Activated CD8-positive, alpha-beta T cell treated with anti-CD3 and anti-CD28 coated beads for 36 hours (primary cell): ENCODE measurements at regions not wholly inside any gene's neighbourhood (a gene's known extent, or its start where the extent isn't known, plus 50 kb on each side); places are given as distances from the start of the nearest gene placed in this dataset.

Experiments used
- ATAC-seq: fragments of 200-7000 bp; cut with Tn5 transposase; one replicate; pipeline ENCODE4 v1.10.0; 2021; ENCODE audit warnings: mild to moderate bottlenecking, moderate library complexity
- CTCF ChIA-PET: fragments of 350-600 bp; sonication (Branson Sonifier 250); formaldehyde crosslinking; loops from one replicate; lab custom pipeline; 2021; ENCODE audit warnings: antibody characterized with exemption; lab: Charles Lee
- POLR2A ChIA-PET: fragments of 350-600 bp; sonication (Branson Sonifier 250); formaldehyde crosslinking; loops from one replicate; lab custom pipeline; 2021; ENCODE audit warnings: antibody characterized with exemption; lab: Charles Lee
- DNase-seq: peaks from one replicate; pipeline ENCODE4 v3.0.0-alpha.2; 2020
- H3K27ac Mint-ChIP-seq: one replicate; pipeline ENCODE4 v1.8.0; 2021; ENCODE audit warnings: mild to moderate bottlenecking, mixed read lengths
- H3K27me3 Mint-ChIP-seq: one replicate; pipeline ENCODE4 v1.8.0; 2021; ENCODE audit warnings: mixed read lengths
- H3K36me3 Mint-ChIP-seq: one replicate; pipeline ENCODE4 v1.8.0; 2021; ENCODE audit warnings: low read depth, mixed read lengths
- H3K4me1 Mint-ChIP-seq: one replicate; pipeline ENCODE4 v1.8.0; 2021; ENCODE audit warnings: low read depth, mixed read lengths
- H3K4me3 Mint-ChIP-seq: one replicate; pipeline ENCODE4 v1.8.0; 2021; ENCODE audit warnings: mild to moderate bottlenecking, moderate library complexity, mixed read lengths
- H3K9me3 Mint-ChIP-seq: one replicate; pipeline ENCODE4 v1.8.0; 2021; ENCODE audit warnings: mixed read lengths
- CTCF ChIP-seq: fragments of 200-600 bp; IDR thresholded peaks from one replicate; pipeline ENCODE4 v1.8.0; 2022; ENCODE audit warnings: antibody characterized with exemption, mild to moderate bottlenecking
- intact Hi-C: fragments of 100-400 bp; cut with micrococcal nuclease; formaldehyde crosslinking; loops from one replicate; pipeline ENCODE4 v1.10.0; 2022

GRCh38 chr10:83375274-83375673 is 764.0 kb upstream of the GHITM start:
- CTCF ChIA-PET, result no interaction called here
- H3K9me3 Mint-ChIP-seq, result peaks cover 9% of the 10 kb centered on the region
- TF ChIP-seq CTCF, result no peak

GRCh38 chr10:83397806-83398205 is 741.5 kb upstream of the GHITM start:
- Mint-ChIP-seq H3K27ac (no peak overlapping the region), H3K36me3 (no peaks in the 10 kb centered on the region), H3K4me1 (no peaks in the 10 kb centered on the region), H3K4me3 (no peak overlapping the region), H3K9me3 (peaks cover 3% of the 10 kb centered on the region), H3K27me3 (no peaks in the 10 kb centered on the region)
- DNase-seq, result no peak
- CTCF ChIA-PET, result no interaction called here
- POLR2A ChIA-PET, result no interaction called here
- TF ChIP-seq CTCF, result no peak
- ATAC-seq, result no peak
- intact Hi-C loops, result no loop called here

More at GRCh38 chr10:83375274-83375673, 764.0 kb upstream of the GHITM start:
- H3K4me3 Mint-ChIP-seq, result no peak overlapping the region
- no peak for DNase-seq
- no peaks in the 10 kb centered on the region for H3K36me3 Mint-ChIP-seq
- H3K27me3 Mint-ChIP-seq, result no peaks in the 10 kb centered on the region
- intact Hi-C loops, result no loop called here
- H3K4me1 Mint-ChIP-seq, result no peaks in the 10 kb centered on the region
- no peak overlapping the region for H3K27ac Mint-ChIP-seq
- POLR2A ChIA-PET, result no interaction called here
- no peak for ATAC-seq

- Mint-ChIP-seq H3K4me3 (no peak overlapping the region), H3K27me3 (no peaks in the 10 kb centered on the region), H3K9me3 (peaks cover 3% of the 10 kb centered on the region), H3K36me3 (no peaks in the 10 kb centered on the region), H3K4me1 (no peaks in the 10 kb centered on the region), H3K27ac (no peak overlapping the region)
- ChIA-PET POLR2A (no interaction called here), CTCF (no interaction called here)
- TF ChIP-seq CTCF, result no peak
- DNase-seq (no peak), ATAC-seq (no peak)
- intact Hi-C loops, result no loop called here
These were observed 728.7 kb upstream of the GHITM start for GRCh38 chr10:83410570-83410969.

GRCh38 chr10:83425306-83425705 is 714.0 kb upstream of the GHITM start:
- Mint-ChIP-seq H3K27ac (no peak overlapping the region), H3K9me3 (peaks cover 3% of the 10 kb centered on the region), H3K4me3 (no peak overlapping the region), H3K4me1 (no peaks in the 10 kb centered on the region), H3K27me3 (no peaks in the 10 kb centered on the region), H3K36me3 (no peaks in the 10 kb centered on the region)
- POLR2A ChIA-PET, result no interaction called here
- ATAC-seq, result no peak
- no peak for TF ChIP-seq CTCF
- intact Hi-C loops, result no loop called here
- CTCF ChIA-PET, result interaction anchor here (1.0 kb wide), 1 partner anchor 46 kb away, joined by 3 read pairs; no protein-coding TSS in a partner anchor
- no peak for DNase-seq

- DNase-seq (no peak), ATAC-seq (no peak)
- H3K4me3 Mint-ChIP-seq, result no peak overlapping the region
- H3K27ac Mint-ChIP-seq, result no peak overlapping the region
- ChIA-PET CTCF (no interaction called here), POLR2A (no interaction called here)
- TF ChIP-seq CTCF, result no peak
- peaks cover 3% of the 10 kb centered on the region for H3K9me3 Mint-ChIP-seq
- no peaks in the 10 kb centered on the region for H3K4me1 Mint-ChIP-seq
- intact Hi-C loops, result no loop called here
- H3K36me3 Mint-ChIP-seq, result no peaks in the 10 kb centered on the region
- H3K27me3 Mint-ChIP-seq, result no peaks in the 10 kb centered on the region
These were observed 712.2 kb upstream of the GHITM start for GRCh38 chr10:83427101-83427500.
